ENCODE measurements at regions not wholly inside any gene's neighbourhood (a gene's known extent, or its start where the extent isn't known, plus 50 kb on each side); places are given as distances from the start of the nearest gene placed in this dataset.

DNA sequence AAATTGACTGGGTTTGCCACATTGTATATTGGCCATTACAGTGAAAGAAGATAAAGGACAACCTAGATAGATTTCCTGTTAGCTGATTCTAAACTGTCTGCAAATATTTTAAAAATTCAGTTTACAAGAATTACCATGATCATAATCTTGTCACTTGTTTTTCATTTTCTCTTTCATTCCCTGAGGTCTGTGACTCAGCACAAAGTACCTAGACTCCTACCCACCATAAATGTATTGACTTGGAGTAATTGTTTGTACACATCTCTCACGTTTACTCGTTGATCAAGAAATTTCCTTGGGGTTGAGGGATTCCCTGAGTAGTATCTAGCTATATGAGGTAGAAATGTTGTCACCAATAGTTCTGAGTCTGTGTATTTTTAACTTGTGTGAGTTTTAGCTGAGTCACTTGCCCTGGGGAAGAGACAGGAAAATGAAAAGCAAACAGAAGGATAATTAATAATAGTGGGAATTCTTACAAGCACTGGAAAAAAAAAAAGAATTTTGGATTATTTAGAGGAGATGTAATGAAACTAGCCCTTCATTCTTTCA is 299.2 kb upstream of the DACH1 start:
- peak; percentile 64 for DNase-seq (ENCODE audit: low read depth)

DNA sequence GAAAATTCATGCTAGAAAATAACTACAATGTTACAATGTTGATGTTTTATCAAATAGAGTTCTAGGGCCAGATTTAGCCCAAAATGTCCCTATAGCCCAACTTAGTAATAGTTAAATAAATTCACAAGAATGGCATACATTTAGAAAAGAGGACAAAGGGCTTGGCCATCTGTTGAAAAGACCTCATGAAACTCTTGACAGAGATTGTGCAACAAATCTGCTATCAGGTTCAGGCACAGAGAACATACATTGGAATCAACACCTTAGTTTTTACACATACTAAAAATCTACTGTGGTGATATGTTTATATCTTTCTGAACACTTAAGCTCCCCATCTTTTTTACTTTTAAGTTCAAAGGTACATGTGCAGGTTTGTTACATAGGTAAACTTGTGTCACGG is 298.3 kb upstream of the DACH1 start:
- no peak for DNase-seq (ENCODE audit: low read depth)

DNA sequence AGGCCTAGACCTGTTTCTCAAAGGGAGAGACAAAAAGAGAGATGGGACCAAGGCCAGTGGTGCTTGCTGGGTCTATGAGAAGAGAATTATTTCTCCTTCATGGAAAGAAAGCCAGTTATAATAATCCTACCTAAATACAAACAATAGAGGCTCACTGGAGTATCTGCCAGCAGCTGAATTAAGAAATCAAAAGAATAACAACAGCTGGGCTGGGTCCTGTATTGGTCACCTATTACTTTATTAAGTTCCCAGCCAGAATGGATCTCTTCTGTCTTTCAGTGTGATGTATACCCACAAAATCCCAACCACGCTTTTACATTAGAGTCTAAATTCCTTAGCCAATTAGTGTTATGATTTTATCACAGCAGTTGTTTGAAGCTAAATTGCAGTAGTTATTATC is 297.8 kb upstream of the DACH1 start:
- DNase-seq (ENCODE audit: low read depth) = no peak

DNA sequence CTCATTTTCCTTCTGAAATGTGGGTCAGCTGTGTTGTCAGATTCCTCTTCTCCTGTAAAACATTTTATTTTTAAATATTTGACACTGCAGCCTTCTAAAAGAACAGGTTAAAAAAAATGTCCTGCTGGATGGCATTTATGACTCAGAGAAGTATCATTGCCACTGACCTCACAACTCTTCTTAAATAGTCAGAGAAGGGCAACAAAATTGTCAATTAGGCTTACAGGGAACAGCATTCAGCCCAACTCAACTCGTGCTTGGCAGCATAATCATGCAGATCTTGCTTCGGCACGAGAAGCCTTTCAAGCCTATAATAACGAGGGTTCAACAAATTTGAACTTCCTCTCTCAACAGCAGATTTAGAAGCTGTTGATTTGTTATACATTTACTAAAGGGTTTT is 296.7 kb upstream of the DACH1 start:
- DNase-seq (ENCODE audit: low read depth) = peak; percentile 66

DNA sequence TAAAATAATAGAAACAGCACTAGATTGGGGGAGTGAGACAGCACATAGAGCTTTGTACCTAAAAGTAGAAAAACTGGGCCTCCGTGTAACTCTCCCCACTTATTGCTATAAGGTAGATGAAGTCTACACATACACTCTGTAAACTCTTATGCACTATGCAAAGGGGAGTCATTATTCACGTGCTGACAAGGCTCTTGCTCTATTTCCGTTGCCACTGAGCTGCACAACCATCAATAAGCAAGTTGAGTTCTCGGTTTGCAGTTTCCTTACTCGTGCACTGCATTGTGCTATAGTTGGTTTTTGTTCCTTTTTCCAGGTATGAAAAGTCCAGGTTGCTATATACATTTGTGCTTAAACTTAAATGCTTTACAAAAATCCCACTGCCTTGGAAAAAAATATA is 294.0 kb upstream of the DACH1 start:
- DNase-seq (ENCODE audit: low read depth) = no peak

DNA sequence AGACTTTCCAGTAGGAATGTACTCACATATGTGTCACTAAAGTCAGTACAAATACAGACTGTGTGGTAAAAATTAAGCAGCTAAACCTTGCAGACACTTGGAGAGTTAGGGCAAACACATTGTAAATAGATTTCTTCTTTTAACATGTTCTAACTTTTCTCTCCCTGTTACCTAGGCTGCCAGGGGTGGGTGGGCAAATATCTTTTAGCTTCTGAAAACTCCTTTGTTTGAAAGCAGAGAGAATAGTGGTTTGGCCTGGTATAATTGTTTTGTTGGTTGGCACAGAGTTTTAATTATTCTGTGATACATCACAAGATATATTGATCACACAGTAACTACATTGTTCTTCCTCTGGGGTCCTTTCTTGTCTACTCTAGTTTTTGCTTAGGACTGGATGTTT is 289.8 kb upstream of the DACH1 start:
- no peak for DNase-seq (ENCODE audit: low read depth)

DNA sequence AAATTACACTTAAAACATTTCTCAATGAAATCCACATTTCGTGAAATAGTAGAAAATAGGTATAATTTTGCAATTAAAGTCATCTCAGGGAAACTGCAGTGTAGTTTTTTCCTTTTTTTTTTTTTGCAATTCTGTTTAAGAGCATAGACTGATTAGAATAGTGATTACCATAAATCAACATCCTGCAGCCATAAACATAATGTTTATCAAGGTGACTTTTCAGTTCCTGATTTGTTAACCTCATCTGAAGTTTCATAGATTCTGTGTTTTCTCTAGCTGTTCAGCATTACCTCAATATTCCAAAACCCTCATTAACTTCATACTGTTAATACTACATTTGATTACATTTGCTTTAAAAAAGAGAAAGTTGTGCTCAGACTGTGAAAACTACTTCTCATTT is 286.3 kb upstream of the DACH1 start:
- DNase-seq (ENCODE audit: low read depth) = no peak

DNA sequence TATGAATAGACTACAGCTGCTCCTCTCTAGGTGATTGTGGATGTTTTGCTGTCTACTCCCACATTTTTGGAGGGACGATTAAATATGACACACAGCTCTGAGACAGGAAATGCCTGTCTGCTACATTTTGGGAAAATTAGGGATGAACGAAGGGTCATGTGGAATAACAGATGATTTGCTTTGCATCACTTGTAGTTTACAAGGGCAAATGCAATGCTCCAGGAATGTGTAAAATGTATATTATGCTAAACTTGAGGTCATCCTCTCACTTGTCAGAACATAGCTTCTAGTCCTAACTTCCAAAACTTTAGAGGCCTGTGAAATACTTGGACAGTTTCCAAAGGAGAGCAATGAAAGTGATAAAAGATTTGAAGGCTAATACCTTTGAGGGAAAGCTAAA is 284.2 kb upstream of the DACH1 start:
- peak; percentile 95 for DNase-seq (ENCODE audit: low read depth)

DNA sequence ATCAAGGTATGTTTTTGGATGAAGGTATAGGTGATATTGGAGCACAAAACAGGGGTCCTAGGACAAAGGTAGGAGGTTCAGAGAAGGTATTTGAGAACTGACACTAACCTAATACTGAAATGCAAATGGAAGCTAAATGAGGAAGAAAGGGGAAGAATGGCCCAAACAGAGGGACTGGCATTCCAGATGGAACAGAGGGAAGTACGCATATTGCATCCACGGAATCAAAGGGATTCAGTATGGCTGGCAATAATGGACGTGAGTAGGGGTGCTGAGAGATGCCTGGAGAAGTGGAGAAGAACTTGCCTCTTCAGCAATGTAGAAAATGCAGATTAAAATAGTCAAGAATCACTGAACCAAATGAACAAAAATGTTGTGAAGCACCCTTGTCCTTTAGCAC is 283.5 kb upstream of the DACH1 start:
- DNase-seq (ENCODE audit: low read depth) = no peak

DNA sequence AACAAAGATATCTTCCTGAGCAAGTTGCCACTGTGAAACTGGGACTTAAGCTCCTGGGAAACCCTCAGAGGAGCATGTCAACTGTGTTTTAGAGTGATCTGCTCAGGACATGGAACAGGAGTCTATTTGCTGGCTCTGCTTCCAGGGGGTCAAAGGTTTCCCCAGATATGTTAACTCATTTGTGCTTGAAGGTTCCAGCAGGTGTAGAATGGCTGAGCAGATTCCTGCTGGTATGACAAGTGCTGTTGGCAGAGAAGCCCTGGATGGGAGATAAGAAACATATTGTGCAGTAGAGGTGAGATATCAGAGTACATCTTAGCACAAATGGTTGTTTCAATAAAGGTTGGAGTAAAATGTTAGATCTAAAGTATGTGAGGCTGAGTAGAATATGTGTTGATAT is 282.7 kb upstream of the DACH1 start:
- DNase-seq (ENCODE audit: low read depth) = no peak

DNA sequence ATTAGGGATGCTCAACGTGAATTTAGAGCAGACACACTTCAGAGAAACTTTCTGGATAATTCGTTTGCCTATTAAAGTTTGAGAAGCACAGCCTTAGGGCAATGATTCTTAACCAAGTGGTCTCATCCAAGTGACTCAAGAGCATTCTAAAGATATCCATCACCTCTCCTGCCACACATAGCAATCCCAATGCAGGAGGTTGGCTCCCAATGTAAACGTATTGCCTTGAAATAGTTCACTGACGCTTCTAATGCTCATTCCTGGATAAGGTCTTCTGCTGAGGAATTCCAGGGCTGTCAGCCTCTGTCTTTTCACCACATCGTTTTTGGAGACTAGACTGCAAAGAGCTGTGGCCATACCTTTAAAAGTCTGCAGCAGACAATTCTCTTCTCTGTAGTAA is 279.8 kb upstream of the DACH1 start:
- DNase-seq (ENCODE audit: low read depth) = peak; percentile 65

DNA sequence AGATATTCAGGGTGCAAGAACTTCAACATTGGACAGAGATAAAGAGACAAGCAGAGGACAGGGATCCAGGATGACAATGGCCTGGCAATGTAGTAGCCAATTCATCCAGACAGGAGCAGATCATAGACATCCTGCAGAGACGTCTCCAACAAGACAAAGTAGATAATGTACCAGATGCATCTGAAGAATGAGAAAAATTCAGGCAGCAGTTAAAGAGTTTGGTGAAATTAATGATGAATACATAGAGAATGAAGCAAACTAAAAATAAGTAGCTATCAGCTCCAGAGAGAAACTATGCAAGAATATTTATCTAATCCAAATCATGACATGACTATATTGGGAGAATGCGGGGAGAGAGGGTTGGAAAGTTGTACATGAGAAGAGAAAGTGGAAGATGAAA is 278.4 kb upstream of the DACH1 start:
- peak; percentile 77 for DNase-seq (ENCODE audit: low read depth)

DNA sequence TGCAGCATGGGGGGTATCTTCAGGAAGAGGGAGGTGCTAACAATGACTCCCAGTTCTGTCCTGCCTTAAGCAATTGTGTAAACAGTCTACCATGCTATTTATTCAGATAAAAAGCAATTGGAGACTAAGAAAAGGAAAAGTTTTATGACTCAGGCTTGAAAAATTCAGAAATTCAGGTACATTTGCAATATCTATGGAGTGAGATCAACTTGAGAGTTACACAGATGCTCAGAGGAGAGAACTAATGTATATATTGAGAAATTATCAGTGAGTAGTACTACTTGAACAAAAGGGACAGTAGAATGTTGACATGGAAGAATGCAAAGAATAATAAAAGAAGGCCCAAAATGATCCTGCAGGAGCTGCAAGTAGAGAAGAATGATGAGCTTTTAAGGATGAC is 277.6 kb upstream of the DACH1 start:
- no peak for DNase-seq (ENCODE audit: low read depth)

DNA sequence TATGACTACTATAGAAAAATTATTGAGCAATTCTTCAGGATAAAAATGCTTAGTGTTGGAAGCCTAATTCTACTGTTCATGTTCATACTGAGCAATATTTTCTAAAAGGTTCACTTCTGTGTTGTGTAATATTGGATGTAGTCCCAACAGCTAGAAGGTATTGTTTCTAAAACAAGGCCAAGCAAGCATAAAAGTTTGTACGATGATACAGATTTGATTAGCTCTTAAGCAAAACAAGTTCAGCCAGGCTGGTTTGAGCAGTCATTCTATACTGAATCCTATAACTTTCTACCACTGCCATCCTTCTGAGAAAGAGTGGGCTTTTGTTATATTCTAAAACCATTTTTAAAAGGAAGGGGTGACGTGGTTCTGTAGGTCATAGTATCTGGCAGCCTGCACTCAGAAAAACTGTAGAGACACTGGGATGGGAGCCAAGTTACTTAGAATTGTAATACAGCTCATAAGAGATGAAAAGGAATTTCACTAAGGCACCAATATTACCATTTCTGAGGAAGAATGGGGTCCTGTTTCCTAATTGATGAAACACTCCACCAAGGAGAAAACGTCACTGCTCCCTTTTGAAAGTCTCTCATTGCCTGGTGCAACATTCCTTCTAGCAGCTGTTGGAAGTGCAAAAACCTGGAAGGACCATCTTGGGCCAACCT is 275.0 kb upstream of the DACH1 start:
- peak; percentile 60 for DNase-seq (ENCODE audit: low read depth)

DNA sequence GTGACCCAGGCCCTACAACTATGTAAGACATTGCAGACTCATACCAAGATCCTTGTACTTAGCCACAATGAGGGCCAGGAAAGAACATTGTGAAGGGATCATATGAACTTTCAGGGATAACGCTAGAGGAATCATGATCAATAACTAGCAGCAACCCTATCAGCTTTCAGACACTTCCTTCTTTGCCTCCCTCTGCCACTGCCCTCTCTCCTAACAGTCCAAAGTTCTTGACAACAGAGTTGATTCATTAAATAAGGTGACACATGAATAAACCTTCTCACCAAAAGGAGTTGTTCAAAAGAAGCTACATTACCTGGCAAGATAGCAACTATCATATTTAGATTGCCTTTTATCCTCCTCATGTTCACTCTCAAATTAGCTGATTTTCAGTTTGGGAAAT is 272.2 kb upstream of the DACH1 start:
- no peak for DNase-seq (ENCODE audit: low read depth)

DNA sequence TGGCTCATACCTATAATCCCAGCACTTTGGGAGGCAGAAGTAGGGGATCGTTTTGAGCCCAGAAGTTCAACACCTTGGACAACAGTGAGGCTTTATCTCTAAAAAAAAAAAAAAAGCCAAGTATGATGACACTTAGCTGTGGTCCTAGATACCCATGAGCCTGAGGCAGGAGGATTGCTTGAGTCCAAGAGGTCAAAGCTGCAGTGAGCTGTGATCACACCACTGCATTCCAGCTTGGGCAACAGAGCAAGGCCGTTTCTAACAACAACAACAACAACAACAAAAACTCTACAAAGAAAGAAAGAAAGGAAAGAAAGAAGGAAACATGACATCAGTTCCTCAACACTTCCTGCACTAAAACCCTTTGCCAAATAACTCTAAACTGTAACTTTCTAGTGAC is 265.1 kb upstream of the DACH1 start:
- no peak for DNase-seq (ENCODE audit: low read depth)

DNA sequence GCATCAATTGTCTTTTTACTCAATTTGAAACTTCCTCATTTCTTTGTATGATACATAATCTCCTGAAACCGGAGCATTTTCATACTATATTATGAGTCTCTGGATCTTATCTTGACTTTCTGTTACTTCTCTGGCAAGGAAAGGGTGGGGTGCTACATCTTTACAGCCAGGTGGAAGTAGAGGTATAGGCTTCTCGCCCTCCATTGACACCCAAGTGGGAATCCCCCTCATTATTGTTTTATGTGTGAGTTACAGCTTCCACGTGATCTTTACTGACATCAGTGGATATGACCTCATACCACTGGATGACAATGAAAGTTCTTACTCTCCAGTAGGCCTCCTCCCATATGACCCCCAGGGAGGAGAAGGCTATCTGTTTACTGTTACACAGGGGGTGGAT is 262.1 kb upstream of the DACH1 start:
- DNase-seq (ENCODE audit: low read depth) = no peak

DNA sequence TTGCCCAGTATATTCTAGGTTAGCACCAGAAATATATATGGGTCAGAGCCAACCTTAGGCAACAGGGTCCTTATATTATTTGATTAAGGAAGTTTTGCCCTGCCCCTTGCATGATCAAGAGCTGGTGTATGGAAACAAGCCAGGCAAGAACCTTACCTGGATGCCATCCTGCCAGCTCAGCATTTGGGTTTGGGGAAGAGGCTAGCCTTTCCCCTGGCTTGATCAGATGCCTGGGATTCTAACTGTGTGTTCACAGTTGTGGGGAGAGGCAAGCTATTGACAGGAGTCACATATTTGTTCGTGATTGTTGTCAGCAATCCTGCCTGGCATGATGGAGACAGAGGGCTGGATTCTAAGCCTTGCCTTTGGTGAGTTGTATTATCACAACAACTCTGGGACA is 260.0 kb upstream of the DACH1 start:
- no peak for DNase-seq (ENCODE audit: low read depth)

DNA sequence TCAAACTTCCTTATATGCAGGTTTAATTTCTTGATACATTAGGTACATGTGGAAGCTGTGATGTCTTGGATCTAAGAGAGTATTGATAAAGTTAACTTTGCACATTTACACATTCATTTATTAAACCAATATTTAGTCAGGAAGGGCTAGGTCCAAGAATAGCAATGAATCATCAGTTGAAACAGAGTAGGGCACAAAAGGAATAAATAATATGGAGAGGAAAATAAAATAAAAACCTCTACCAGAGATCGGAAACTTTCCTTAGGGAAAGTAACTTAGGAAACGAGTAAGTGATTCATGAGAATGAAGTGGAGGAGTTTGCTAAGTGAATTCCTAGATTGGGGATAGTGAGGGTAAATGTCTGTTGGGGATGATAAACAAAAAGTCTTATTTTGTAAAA is 259.4 kb upstream of the DACH1 start:
- no peak for DNase-seq (ENCODE audit: low read depth)

DNA sequence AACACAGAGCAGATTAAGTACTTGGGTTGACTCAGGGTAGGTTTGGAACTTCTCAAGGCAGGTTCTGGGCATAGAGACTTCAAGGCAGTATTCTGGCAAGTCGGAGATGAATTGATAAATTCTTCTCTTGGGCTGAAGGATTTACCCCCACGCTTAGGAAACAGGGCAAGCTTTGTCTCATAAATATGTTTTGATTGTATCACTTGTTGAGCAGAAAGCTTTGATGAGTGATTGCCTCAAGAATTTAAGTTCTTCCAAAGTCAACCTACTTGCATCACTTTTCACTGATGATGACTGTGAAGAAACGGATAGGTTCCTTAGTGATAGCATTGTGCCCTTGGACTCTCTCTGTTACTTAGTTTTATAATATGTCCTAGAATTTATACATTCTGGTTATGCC is 258.6 kb upstream of the DACH1 start:
- peak; percentile 21 for DNase-seq (ENCODE audit: low read depth)

DNA sequence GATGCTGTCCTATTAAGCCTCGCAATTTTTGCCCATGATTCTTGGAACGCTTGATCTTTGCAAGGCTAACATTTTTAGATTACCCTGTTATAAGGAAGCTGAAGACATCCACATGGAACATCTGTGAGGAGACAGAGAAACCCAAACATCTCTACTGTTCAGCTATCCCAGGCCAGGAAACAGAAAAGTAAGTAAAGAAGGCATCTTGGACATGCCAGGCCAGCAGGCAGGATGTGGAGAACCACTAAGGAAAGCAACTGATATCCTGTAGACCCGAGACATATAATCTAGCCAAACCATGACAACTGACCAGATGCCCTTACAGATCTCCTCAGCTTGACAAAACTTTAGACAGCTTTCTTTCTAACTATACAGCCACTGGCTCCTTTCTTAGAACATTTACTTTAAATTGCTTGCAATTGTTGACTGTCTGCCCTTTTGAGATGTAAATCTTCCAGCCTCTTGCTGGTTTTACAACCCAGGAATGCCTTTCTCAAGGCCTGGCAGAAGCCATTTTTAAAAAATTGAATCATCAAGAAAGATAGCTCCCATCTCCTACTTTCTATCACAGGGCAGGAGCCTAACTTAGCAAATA is 255.8 kb upstream of the DACH1 start:
- DNase-seq (ENCODE audit: low read depth) = no peak

DNA sequence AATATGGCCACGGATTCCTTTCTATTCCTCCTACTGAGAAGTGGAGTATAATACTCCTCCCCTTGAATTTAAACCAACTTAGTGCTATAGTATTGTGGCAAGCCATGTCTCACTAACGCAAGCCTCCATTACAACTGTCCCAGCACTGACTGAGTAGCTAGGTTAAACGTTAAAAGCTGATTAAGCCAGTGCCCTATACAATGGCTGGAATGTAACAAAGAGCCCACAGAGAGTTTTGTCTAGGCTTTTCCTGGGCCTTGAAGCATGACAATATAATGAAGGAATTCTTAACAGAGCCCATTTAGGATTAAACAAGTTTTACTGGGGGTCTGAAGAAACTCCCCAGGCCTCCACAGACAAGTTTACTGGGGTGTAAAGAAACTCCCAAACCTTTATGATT is 254.5 kb upstream of the DACH1 start:
- no peak for DNase-seq (ENCODE audit: low read depth)

DNA sequence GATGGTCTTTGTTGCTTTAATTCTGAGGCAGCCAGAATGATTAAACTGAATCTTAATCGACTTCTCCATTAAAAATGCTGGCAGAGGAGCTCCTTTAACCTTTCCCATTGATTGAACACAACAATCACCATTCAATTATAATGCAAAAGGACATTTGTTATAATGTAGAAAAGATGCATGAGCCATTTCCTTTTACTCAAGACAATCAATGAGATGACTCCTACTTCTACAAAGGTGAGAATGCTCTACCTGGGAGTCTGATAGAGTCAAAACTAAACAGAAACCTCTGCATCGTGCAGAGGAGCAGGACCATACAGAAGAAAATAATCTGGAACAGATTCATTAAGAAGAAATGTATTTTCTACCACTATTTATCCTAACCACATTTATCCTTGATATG is 253.6 kb upstream of the DACH1 start:
- DNase-seq (ENCODE audit: low read depth) = no peak

DNA sequence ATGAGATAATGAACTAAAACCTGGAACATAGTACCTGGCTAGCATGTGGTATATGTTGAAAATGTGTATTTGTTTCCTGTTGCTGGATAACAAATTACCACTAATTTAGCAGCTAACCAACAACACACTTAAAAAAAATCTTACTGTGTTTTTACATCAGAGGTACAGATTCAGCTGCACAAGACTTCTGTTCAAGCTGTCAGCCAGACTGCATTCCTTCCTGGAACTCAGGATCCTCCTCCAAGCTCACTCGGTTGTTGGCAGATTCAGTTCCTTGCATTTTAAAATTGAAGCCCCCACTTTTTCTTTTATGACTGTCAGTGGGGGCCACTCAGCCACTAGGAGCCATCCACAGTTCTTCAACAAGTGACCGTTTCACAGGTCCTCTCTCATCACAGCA is 246.9 kb upstream of the DACH1 start:
- DNase-seq (ENCODE audit: low read depth) = no peak

Measured in EH (cell line).